Natural killer cell (primary cell): ENCODE measurements at regions not wholly inside any gene's neighbourhood (a gene's known extent, or its start where the extent isn't known, plus 50 kb on each side); places are given as distances from the start of the nearest gene placed in this dataset.

ENCODE experiments used
- ATAC-seq, 3 donors: fragments of 150-1000 bp in 2 of 3; fragments of 200-7000 bp in 1 of 3; cut with Tn5 transposase; 1 replicate in 1 of 3; 2 replicates in 2 of 3; pipeline ENCODE4 v1.10.0; 2021; ENCODE audit warnings: mild to moderate bottlenecking in 2 of 3, moderate library complexity in 2 of 3
- DNase-seq, 2 donors: peaks; one replicate each; pipeline versions ENCODE4 v3.0.0 to v3.0.0-alpha.2; 2013 to 2021; ENCODE audit warnings: mixed read lengths in 1 of 2
- H3K27ac ChIP-seq: one replicate; pipeline ENCODE4 v1.5.1; 2013; ENCODE audit warnings: mild to moderate bottlenecking, low read length
- H3K27me3 ChIP-seq: one replicate; pipeline ENCODE4 v1.6.1; 2013; ENCODE audit warnings: low read length; ENCODE audit not compliant: control insufficient read depth, insufficient read depth
- H3K36me3 ChIP-seq: one replicate; pipeline ENCODE4 v1.6.1; 2013; ENCODE audit warnings: low read length; ENCODE audit not compliant: control insufficient read depth, insufficient read depth
- H3K4me1 ChIP-seq: one replicate; pipeline ENCODE4 v1.6.1; 2013; ENCODE audit warnings: low read length; ENCODE audit not compliant: control insufficient read depth, insufficient read depth
- H3K4me3 ChIP-seq: one replicate; pipeline ENCODE4 v1.5.1; 2013; ENCODE audit warnings: low read length
- H3K9me3 ChIP-seq: one replicate; pipeline ENCODE4 v1.6.1; 2013; ENCODE audit warnings: low read length; ENCODE audit not compliant: control insufficient read depth, insufficient read depth
- H3K27ac Mint-ChIP-seq, 2 donors: one replicate each; pipeline ENCODE4 v1.8.0; 2022; ENCODE audit warnings: mild to moderate bottlenecking in 2 of 2, mixed read lengths in 2 of 2, moderate library complexity in 1 of 2
- H3K27me3 Mint-ChIP-seq, 2 donors: one replicate each; pipeline ENCODE4 v1.8.0; 2022; ENCODE audit warnings: low read depth in 2 of 2, mixed read lengths in 2 of 2
- H3K36me3 Mint-ChIP-seq: one replicate; pipeline ENCODE4 v1.8.0; 2022; ENCODE audit warnings: mixed read lengths
- H3K4me1 Mint-ChIP-seq, 2 donors: one replicate each; pipeline ENCODE4 v1.8.0; 2022; ENCODE audit warnings: mixed read lengths in 2 of 2
- H3K4me3 Mint-ChIP-seq: one replicate; pipeline ENCODE4 v1.8.0; 2022; ENCODE audit warnings: mild to moderate bottlenecking, moderate library complexity, mixed read lengths
- H3K9me3 Mint-ChIP-seq, 2 donors: one replicate each; pipeline ENCODE4 v1.8.0; 2022; ENCODE audit warnings: mixed read lengths in 2 of 2
- WGBS: methylation state at CpG from one replicate; pipeline ENCODE4 v1.1.7; 2013; ENCODE audit warnings: missing lambda C conversion rate; ENCODE audit not compliant: insufficient coverage; 5-methylcytosine and 5-hydroxymethylcytosine counted together
- intact Hi-C: fragments of 100-400 bp; cut with micrococcal nuclease; formaldehyde crosslinking; loops from one replicate; pipeline ENCODE4 v1.14.2; 2022
- TF ChIP-seq, protein P1 (sequence below): fragments of 200-600 bp; IDR thresholded peaks from one replicate; pipeline ENCODE4 v1.8.0; 2022; ENCODE audit warnings: antibody characterized with exemption

DNA sequence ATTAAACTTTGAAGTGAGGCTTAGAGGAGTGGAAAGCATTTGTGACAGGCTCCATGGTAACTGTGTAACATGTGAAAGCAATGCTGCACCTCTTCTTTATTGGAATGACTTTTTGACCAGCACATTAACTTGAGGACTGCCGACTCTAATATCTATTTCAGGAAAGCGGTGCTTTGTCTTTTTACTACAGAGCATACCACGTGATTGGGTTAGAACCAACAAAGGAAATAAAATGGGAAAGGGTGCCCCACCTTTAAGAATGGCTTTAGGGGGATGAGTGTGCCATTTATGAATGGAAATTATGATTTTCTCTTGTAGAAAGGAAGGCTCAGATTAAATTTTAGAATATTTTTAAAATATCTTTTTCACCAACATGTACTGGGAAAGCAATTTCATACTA, 57.3 kb upstream of the VPREB1 start:
- 63% methylated on average over 3 of the region's 3 CpGs for WGBS
- no peaks in the 10 kb centered on the region for H3K36me3 Mint-ChIP-seq
- TF ChIP-seq, protein P1, sequence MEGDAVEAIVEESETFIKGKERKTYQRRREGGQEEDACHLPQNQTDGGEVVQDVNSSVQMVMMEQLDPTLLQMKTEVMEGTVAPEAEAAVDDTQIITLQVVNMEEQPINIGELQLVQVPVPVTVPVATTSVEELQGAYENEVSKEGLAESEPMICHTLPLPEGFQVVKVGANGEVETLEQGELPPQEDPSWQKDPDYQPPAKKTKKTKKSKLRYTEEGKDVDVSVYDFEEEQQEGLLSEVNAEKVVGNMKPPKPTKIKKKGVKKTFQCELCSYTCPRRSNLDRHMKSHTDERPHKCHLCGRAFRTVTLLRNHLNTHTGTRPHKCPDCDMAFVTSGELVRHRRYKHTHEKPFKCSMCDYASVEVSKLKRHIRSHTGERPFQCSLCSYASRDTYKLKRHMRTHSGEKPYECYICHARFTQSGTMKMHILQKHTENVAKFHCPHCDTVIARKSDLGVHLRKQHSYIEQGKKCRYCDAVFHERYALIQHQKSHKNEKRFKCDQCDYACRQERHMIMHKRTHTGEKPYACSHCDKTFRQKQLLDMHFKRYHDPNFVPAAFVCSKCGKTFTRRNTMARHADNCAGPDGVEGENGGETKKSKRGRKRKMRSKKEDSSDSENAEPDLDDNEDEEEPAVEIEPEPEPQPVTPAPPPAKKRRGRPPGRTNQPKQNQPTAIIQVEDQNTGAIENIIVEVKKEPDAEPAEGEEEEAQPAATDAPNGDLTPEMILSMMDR: no peak
- no peak for DNase-seq
- no peak overlapping the region for H3K27ac Mint-ChIP-seq
- intact Hi-C loops: no loop called here
- no peaks in the 10 kb centered on the region for H3K9me3 ChIP-seq
- H3K4me3 Mint-ChIP-seq: no peak overlapping the region
- no peak overlapping the region for H3K4me3 ChIP-seq
- H3K4me1 Mint-ChIP-seq: no peaks in the 10 kb centered on the region
- no peaks in the 10 kb centered on the region for H3K27me3 ChIP-seq
- H3K27me3 Mint-ChIP-seq: peaks cover 40 to 53% of the 10 kb centered on the region in 2 donors
- peaks cover 0 to 2% of the 10 kb centered on the region in 2 donors for H3K9me3 Mint-ChIP-seq
- ATAC-seq: no peak
- no peaks in the 10 kb centered on the region for H3K36me3 ChIP-seq
- H3K4me1 ChIP-seq: no peaks in the 10 kb centered on the region
- no peak overlapping the region for H3K27ac ChIP-seq

DNA sequence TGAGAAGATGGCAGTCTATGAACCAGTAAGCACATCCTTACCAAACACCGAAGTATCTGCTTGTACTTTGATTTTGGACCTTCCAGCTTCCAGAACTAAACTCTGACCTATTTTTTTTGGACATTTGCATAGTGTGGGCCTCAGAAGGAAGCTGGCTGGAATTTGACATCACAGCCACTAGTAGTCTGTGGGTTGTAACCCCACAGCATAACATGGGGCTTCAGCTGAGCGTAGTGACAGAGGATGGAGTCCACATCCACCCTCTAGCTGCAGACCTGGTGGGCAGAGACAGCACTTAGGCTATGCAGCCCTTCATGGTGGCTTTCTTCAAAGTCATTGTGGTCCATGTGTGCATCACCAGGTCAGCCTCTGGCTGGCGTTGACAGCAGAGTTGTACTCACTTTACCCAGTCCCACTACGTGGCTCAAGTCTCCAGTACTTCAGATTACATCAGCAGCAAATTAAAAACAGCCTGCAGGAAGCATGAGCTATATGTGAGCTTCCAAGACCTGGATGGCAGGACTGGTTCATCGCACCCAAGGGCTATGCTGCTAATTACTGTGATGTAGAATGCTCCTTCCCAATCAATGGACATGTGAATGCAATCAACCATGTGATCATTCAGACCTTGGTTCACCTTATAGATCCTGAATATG, 58.6 kb upstream of the VPREB1 start:
- Mint-ChIP-seq H3K9me3 (peaks cover 0 to 2% of the 10 kb centered on the region in 2 donors), H3K36me3 (no peaks in the 10 kb centered on the region), H3K27ac (no peak overlapping the region), H3K4me1 (no peaks in the 10 kb centered on the region), H3K4me3 (no peak overlapping the region), H3K27me3 (peaks cover 45 to 49% of the 10 kb centered on the region in 2 donors)
- ATAC-seq (no peak), DNase-seq (no peak)
- Histone ChIP-seq H3K9me3 (no peaks in the 10 kb centered on the region), H3K36me3 (no peaks in the 10 kb centered on the region), H3K4me3 (no peak overlapping the region), H3K4me1 (no peaks in the 10 kb centered on the region), H3K27ac (no peak overlapping the region), H3K27me3 (no peaks in the 10 kb centered on the region)
- TF ChIP-seq, protein P1: no peak
- WGBS: 66% methylated on average over 5 of the region's 5 CpGs
- intact Hi-C loops: no loop called here

DNA sequence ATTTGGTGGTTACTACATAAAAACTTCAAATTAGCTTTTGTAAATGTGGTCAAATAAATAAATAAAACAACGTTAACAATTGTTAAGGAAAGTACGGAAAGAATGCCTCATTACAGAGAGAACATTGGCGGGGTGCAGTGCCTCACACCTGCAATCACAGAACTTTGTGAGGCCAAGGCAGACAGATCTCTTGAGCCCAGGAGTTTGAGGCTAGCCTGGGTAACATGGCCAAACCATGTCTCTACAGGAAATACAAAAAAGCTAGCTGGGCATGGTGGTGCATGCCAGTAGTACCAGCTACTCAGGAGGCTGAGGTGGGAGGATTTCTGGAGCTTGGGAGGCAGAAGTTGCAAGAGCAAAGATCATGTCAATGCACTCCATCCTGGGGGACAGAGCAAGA, 59.4 kb upstream of the VPREB1 start:
- intact Hi-C loops: no loop called here
- H3K4me3 Mint-ChIP-seq: no peak overlapping the region
- Histone ChIP-seq H3K27me3 (no peaks in the 10 kb centered on the region), H3K27ac (no peak overlapping the region), H3K36me3 (no peaks in the 10 kb centered on the region), H3K4me1 (no peaks in the 10 kb centered on the region), H3K9me3 (no peaks in the 10 kb centered on the region), H3K4me3 (no peak overlapping the region)
- no peak for DNase-seq
- no peaks in the 10 kb centered on the region for H3K4me1 Mint-ChIP-seq
- peaks cover 0 to 2% of the 10 kb centered on the region in 2 donors for H3K9me3 Mint-ChIP-seq
- H3K27ac Mint-ChIP-seq: no peak overlapping the region
- peaks cover 41 to 46% of the 10 kb centered on the region in 2 donors for H3K27me3 Mint-ChIP-seq
- WGBS: 77% methylated on average over 3 of the region's 3 CpGs
- no peaks in the 10 kb centered on the region for H3K36me3 Mint-ChIP-seq
- TF ChIP-seq, protein P1: no peak
- no peak for ATAC-seq

DNA sequence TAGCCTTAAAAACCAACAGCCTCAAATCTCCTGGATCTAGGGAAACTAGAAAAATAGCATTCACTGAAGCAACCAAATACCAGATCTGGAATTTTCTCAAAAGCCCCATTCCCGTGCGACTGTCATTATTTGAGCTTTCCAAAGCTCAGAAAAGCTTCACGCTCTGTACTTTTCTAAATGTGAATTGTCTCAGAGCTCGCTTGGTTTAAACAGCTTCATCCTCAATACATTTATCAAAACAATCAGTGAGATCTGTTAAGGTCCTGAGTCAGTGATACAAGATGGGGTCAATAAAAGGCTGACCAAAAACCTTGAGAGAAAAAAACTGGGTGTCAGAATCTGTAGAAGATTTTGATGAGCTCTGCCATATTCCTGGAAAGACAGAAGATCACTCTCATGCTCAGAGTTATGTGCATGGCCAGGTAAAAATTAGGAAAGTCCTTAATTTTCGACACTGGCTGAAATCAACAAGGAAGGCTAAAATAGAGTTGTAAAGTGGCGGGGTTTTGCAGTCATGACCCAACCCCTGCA, 60.2 kb upstream of the VPREB1 start:
- Histone ChIP-seq H3K9me3 (no peaks in the 10 kb centered on the region), H3K36me3 (no peaks in the 10 kb centered on the region), H3K4me3 (no peak overlapping the region), H3K27me3 (no peaks in the 10 kb centered on the region), H3K27ac (no peak overlapping the region), H3K4me1 (no peaks in the 10 kb centered on the region)
- Mint-ChIP-seq H3K27me3 (peaks cover 35 to 41% of the 10 kb centered on the region in 2 donors), H3K9me3 (peaks cover 0 to 2% of the 10 kb centered on the region in 2 donors), H3K4me1 (no peaks in the 10 kb centered on the region), H3K27ac (no peak overlapping the region), H3K4me3 (no peak overlapping the region), H3K36me3 (no peaks in the 10 kb centered on the region)
- TF ChIP-seq, protein P1: no peak
- DNase-seq (no peak), ATAC-seq (no peak)
- intact Hi-C loops: no loop called here
- 84% methylated on average over 5 of the region's 6 CpGs for WGBS
